Heart left ventricle (tissue), 16 donors: ENCODE measurements at regions not wholly inside any gene's neighbourhood (a gene's known extent, or its start where the extent isn't known, plus 50 kb on each side); places are given as distances from the start of the nearest gene placed in this dataset.

Experiments used
- ATAC-seq, 4 donors: fragments of 200-7000 bp; cut with Tn5 transposase; one replicate each; pipeline ENCODE4 v1.9.1; 2020 to 2022; ENCODE audit warnings: moderate library complexity in 4 of 4, mild to moderate bottlenecking in 3 of 4, moderate number of reproducible peaks in 1 of 4
- DNase-seq, 5 donors: peaks; one replicate each; pipeline ENCODE4 v3.0.0-alpha.2; 2020
- H3K27ac ChIP-seq, 12 donors: fragments of 200-600 bp; sonication (generic) in 4 of 12; one replicate each; pipeline versions ENCODE4 v1.5.0 to v1.8.0; 2016 to 2022; ENCODE audit warnings: mild to moderate bottlenecking in 2 of 12
- H3K27me3 ChIP-seq, 9 donors: fragments of 200-600 bp; sonication (generic) in 2 of 9; one replicate each; pipeline versions ENCODE4 v1.5.1 to v1.8.0; 2016 to 2022; ENCODE audit warnings: mild to moderate bottlenecking in 3 of 9
- H3K36me3 ChIP-seq, 9 donors: fragments of 200-600 bp; sonication (generic) in 2 of 9; one replicate each; pipeline versions ENCODE4 v1.5.0 to v1.8.0; 2018 to 2022; ENCODE audit warnings: mild to moderate bottlenecking in 2 of 9
- H3K4me1 ChIP-seq, 12 donors: fragments of 200-600 bp; sonication (generic) in 4 of 12; one replicate each; pipeline versions ENCODE4 v1.5.0 to v1.8.0; 2016 to 2022; ENCODE audit warnings: mild to moderate bottlenecking in 3 of 12
- H3K4me3 ChIP-seq, 12 donors: fragments of 200-600 bp; sonication (generic) in 4 of 12; one replicate each; pipeline versions ENCODE4 v1.5.0 to v1.8.0; 2017 to 2022; ENCODE audit warnings: mild to moderate bottlenecking in 9 of 12, moderate library complexity in 4 of 12
- H3K9me3 ChIP-seq, 12 donors: fragments of 200-600 bp; sonication (generic) in 4 of 12; one replicate each; pipeline versions ENCODE4 v1.5.0 to v1.8.0; 2016 to 2022; ENCODE audit warnings: mild to moderate bottlenecking in 1 of 12
- CTCF ChIP-seq, 12 donors: fragments of 200-600 bp; sonication (generic) in 4 of 12; IDR thresholded peaks; one replicate each; pipeline versions ENCODE4 v1.5.0 to v1.8.0; 2018 to 2022; ENCODE audit warnings: antibody characterized with exemption in 12 of 12, mild to moderate bottlenecking in 5 of 12
- POLR2A ChIP-seq, 2 donors: fragments of 450-650 bp; IDR thresholded peaks; one replicate each; pipeline ENCODE4 v1.6.1; 2017; ENCODE audit warnings: antibody characterized with exemption in 2 of 2, mild to moderate bottlenecking in 2 of 2, moderate library complexity in 2 of 2
- WGBS, 4 donors: extraction: QIAGEN DNeasy Blood & Tissue Kit in 2 of 4; methylation state at CpG; one replicate each; pipeline versions ENCODE4 v1.1.5 to v1.1.7; 2013 to 2018; 5-methylcytosine and 5-hydroxymethylcytosine counted together
- intact Hi-C, 10 donors: fragments of 100-400 bp; cut with DNase I; formaldehyde crosslinking; loops; one replicate each; pipeline versions ENCODE4 v1.11.1 to v1.14.2; 2022
- donor health status: ischemic (EF 13 %, LVEDD 7.1; RV severe dilation, severe dysfunction).
- donor health status: healthy with polysubstance abuse.
- donor health status: DM: no; HTN: yes; CAD: no.
- donor health status: DM: no; HTN: no; CAD: no.
- donor health status: ischemic (EF 25% LVEDD 6.9; RV normal size, moderate dysfunction).
- donor health status: ischemic (EF 25% LVEDD 5.7; RV mildly dilated, moderate dysfunction).
- donor health status: healthy.
- donor health status: DM: yes; HTN: yes; CAD: no.
- donor health status: ischemic (EF 35%, LVEDD 5.7; RV mildly dilated, moderate dysfunction).
- donor health status: nonischemic (EF 11% LVEDD 7.7; RV severe dilation, severe dysfunction).
- donor health status: DM: yes; HTN: yes; CAD: no.
- donor health status: PGD.
- donor health status: ischemic (EF 29% LVEDD 5.4; RV normal size, mild dysfunction).
- donor health status: nonischemic (EF 23%, LVEDD 6.1; RV moderate dilation, normal function).

GRCh38 chr2:735670-736218, 58.5 kb upstream of the TMEM18 start:
- TF ChIP-seq POLR2A (IDR thresholded peaks at IDR 0.05) (no peak), CTCF (IDR thresholded peaks at IDR 0.05) (no peak)

GRCh38 chr2:734496-734895, 57.3 kb upstream of the TMEM18 start:
- TF ChIP-seq CTCF (IDR thresholded peaks at IDR 0.05): no peak
- no peak for TF ChIP-seq POLR2A (IDR thresholded peaks at IDR 0.05)
- H3K9me3 ChIP-seq: no peaks in the 10 kb centered on the region
- no peak overlapping the region for H3K27ac ChIP-seq
- peaks cover 0 to 33% (median 4%) of the 10 kb centered on the region in 9 donors for H3K27me3 ChIP-seq
- no peaks in the 10 kb centered on the region for H3K36me3 ChIP-seq
- peaks cover 0 to 2% (median 0%) of the 10 kb centered on the region in 12 donors for H3K4me1 ChIP-seq
- H3K4me3 ChIP-seq: no peak overlapping the region
- intact Hi-C loops: no loop called here
- ATAC-seq (no peak), DNase-seq (no peak)
- 84 to 89% (median 89%) methylated on average over 7 to 8 of the region's 8 CpGs for WGBS, 4 donors

More at GRCh38 chr2:735670-736218, 58.5 kb upstream of the TMEM18 start:
- DNase-seq (no peak), ATAC-seq (no peak)
- Histone ChIP-seq H3K9me3 (no peaks in the 10 kb centered on the region), H3K27ac (no peak overlapping the region), H3K27me3 (peaks cover 0 to 33% (median 4%) of the 10 kb centered on the region in 9 donors), H3K36me3 (no peaks in the 10 kb centered on the region), H3K4me1 (peaks cover 0 to 14% (median 4%) of the 10 kb centered on the region in 12 donors), H3K4me3 (no peak overlapping the region)
- WGBS, 4 donors: 40 to 54% (median 43%) methylated on average over 5 of the region's 5 CpGs
- intact Hi-C loops: no loop called here

GRCh38 chr2:733495-733894, 56.3 kb upstream of the TMEM18 start:
- Histone ChIP-seq H3K36me3 (no peaks in the 10 kb centered on the region), H3K27me3 (peaks cover 0 to 30% (median 4%) of the 10 kb centered on the region in 9 donors), H3K27ac (no peak overlapping the region), H3K9me3 (no peaks in the 10 kb centered on the region), H3K4me1 (no peaks in the 10 kb centered on the region), H3K4me3 (no peak overlapping the region)
- WGBS, 4 donors: 82 to 92% (median 87%) methylated on average over 7 to 8 of the region's 8 CpGs
- no peak for ATAC-seq
- TF ChIP-seq POLR2A (IDR thresholded peaks at IDR 0.05): no peak
- TF ChIP-seq CTCF (IDR thresholded peaks at IDR 0.05): no peak
- no peak for DNase-seq
- intact Hi-C loops: no loop called here

- H3K4me1 ChIP-seq: no peaks in the 10 kb centered on the region
- WGBS, 4 donors: 82 to 95% (median 90%) methylated on average over 15 to 20 of the region's 20 CpGs
- DNase-seq (no peak), ATAC-seq (no peak)
- no peak overlapping the region for H3K4me3 ChIP-seq
- intact Hi-C loops: no loop called here
- H3K27ac ChIP-seq: no peak overlapping the region
- TF ChIP-seq CTCF (IDR thresholded peaks at IDR 0.05) (no peak), POLR2A (IDR thresholded peaks at IDR 0.05) (no peak)
- no peaks in the 10 kb centered on the region for H3K9me3 ChIP-seq
- H3K36me3 ChIP-seq: no peaks in the 10 kb centered on the region
- peaks cover 0 to 30% (median 4%) of the 10 kb centered on the region in 9 donors for H3K27me3 ChIP-seq
Measured at GRCh38 chr2:733001-733400, 55.8 kb upstream of the TMEM18 start.
